PC-9 (cell line): ENCODE measurements at regions not wholly inside any gene's neighbourhood (a gene's known extent, or its start where the extent isn't known, plus 50 kb on each side); places are given as distances from the start of the nearest gene placed in this dataset.

Source experiments
- CTCF ChIP-seq: fragments of 200-600 bp; sonication (generic); conservative IDR thresholded peaks from 2 replicates; pipeline ENCODE4 v1.6.1; 2017; ENCODE audit warnings: mixed run types, antibody characterized with exemption, mild to moderate bottlenecking, moderate library complexity
- EZH2 ChIP-seq: fragments of 200-600 bp; sonication (generic); IDR thresholded peaks from 2 replicates; pipeline ENCODE4 v1.8.0; 2017; ENCODE audit warnings: antibody characterized with exemption, low read depth

- TF ChIP-seq CTCF, result no peak
- TF ChIP-seq EZH2, result no peak
These were observed 178.1 kb upstream of the ZFHX3 start for GRCh38 chr16:73225983-73226382.
